OCI-LY7 (cell line): ENCODE measurements at regions not wholly inside any gene's neighbourhood (a gene's known extent, or its start where the extent isn't known, plus 50 kb on each side); places are given as distances from the start of the nearest gene placed in this dataset.

Experiments used
- EZH2phosphoT487 ChIP-seq: fragments of 200-600 bp; sonication (generic); IDR thresholded peaks from 2 replicates; pipeline ENCODE4 v1.6.1; 2018; ENCODE audit warnings: low read depth, borderline replicate concordance, mild to moderate bottlenecking, mixed run types, antibody characterized with exemption, low read length, moderate library complexity, mixed read lengths
- TF ChIP-seq, protein P1 (sequence below): fragments of 200-600 bp; sonication (generic); conservative IDR thresholded peaks from 2 replicates; pipeline ENCODE4 v1.5.1; 2014; ENCODE audit warnings: mild to moderate bottlenecking, antibody characterized with exemption, low read length, moderate library complexity, mixed read lengths

DNA sequence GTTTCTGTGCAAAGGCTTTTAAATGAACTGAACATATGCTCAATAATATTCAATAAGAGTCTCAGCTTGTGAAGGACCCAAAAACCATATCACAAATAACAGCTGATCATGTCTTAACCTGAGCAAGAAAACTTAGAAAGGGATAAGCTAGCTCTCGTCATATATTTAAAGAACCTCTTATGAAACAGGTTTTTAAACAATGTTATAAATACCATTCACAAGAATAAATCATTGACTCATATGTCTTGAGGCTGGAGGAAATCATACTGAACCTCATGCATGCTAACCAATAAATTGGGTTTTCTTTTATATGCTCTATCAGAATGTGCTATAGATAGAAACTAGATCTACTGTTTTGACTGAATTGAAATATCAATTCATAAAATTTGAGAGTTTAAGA, 426.9 kb downstream of the NOVA1 start:
- TF ChIP-seq, protein P1, sequence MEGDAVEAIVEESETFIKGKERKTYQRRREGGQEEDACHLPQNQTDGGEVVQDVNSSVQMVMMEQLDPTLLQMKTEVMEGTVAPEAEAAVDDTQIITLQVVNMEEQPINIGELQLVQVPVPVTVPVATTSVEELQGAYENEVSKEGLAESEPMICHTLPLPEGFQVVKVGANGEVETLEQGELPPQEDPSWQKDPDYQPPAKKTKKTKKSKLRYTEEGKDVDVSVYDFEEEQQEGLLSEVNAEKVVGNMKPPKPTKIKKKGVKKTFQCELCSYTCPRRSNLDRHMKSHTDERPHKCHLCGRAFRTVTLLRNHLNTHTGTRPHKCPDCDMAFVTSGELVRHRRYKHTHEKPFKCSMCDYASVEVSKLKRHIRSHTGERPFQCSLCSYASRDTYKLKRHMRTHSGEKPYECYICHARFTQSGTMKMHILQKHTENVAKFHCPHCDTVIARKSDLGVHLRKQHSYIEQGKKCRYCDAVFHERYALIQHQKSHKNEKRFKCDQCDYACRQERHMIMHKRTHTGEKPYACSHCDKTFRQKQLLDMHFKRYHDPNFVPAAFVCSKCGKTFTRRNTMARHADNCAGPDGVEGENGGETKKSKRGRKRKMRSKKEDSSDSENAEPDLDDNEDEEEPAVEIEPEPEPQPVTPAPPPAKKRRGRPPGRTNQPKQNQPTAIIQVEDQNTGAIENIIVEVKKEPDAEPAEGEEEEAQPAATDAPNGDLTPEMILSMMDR: no peak
- no peak for TF ChIP-seq EZH2phosphoT487
